Left hindlimb (tissue), 1 donor: ENCODE measurements at regions not wholly inside any gene's neighbourhood (a gene's known extent, or its start where the extent isn't known, plus 50 kb on each side); places are given as distances from the start of the nearest gene placed in this dataset.
"Not testable (repeated sequence)": the region's sequence is repeated elsewhere in the genome, so short reads cannot be mapped to it uniquely, and the experiment has no call there.

Experiments used
- DNase-seq: peaks from one replicate; pipeline ENCODE4 v3.0.0-alpha.2; 2018

- no peak for DNase-seq
Observed at GRCh38 chr12:67539946-67540345, 108.6 kb upstream of the DYRK2 start.

GRCh38 chr12:67540920-67541624 lies 107.5 kb upstream of the DYRK2 start:
- no peak for DNase-seq

GRCh38 chr12:67541625-67541991 lies 106.9 kb upstream of the DYRK2 start:
- no peak for DNase-seq

GRCh38 chr12:67543021-67543770 lies 105.3 kb upstream of the DYRK2 start:
- DNase-seq, result no peak

GRCh38 chr12:67545298-67545697 lies 103.2 kb upstream of the DYRK2 start:
- no peak for DNase-seq

DNA sequence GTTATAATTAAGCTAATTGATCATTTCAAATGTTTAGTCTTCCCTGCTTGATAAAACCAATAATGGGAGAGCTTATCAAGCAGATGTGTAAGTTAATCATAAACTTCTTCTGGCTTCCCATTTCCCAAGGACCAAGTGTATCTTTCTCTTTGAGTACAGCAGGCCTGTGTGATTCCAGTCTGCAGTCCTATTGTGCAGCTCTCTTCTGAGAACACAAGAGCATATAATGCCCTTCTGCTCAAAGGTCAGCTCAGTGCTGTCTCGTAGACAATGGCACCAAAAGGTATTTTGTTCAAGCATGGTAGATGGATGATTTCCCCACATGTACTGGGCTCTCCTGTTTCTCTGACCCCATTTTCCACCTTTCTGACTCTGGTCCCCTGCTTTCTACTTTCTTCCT lies 101.8 kb upstream of the DYRK2 start:
- no peak for DNase-seq

DNA sequence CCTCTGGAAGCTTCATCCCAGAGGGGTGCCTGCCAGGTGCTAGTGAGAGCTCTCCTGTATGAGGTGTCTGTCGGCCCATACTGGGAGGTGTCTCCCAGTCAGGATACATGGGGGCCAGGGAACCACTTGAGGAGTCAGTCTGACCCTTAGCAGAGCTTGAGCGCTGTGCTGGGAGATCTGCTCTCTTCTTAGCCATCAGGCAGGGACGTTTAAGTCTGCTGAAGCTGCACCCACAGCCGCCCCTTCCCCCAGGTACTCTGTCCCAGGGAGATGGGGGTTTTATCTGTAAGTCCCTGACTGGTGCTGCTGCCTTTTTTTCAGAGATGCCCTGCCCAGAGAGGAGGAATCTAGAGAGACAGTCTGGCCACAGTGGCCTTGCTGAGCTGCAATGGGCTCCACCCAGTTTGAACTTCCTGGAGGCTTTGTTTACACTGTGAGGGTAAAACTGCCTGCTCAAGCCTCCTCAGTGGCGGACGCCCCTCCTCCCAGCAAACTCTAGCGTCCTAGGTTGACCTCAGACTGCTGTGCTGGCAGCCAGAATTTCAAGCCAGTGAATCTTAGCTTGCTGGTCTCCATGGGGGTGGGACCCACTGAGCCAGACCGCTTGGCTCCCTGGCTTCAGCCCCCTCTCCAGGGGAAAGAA lies 93.3 kb upstream of the DYRK2 start:
- DNase-seq, result not testable (repeated sequence)

DNA sequence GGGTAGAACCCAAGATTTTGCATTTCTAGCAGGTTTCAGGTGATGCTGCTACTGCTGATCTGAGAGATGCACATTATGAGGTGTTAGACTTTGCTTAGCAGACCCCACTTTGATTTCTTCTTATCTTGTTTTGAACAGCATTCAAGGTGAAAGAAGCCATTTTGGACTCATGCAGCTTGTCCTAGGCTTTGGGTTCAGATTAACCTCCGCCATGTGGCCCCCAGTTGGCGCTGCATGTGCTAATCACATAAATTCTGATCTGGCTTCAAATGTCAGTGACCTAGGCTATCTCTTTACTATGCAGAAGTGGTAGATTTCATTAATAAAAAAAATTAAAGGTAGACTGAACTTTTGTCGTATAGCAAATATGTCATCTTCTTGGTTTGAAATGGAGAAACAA lies 89.8 kb upstream of the DYRK2 start:
- no peak for DNase-seq

DNA sequence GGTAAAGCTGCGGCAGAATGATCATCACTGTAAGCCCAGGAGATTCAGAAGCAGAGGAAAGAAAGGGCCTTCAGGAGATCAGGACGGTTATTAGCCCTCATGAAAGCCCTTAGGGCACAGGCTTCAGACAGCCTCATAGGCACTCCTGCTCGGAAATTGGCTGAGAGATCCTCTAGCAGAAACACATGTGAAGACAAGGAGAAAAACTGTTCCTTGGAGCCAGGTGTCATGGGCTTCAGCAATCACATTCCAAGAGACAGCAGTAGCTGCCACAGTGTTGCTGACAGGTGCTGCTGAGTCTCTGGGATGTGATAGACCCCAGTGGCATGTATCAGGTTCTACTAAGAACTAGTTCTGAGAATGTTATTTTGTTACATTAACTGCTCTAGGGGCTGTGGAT lies 88.8 kb upstream of the DYRK2 start:
- DNase-seq, result no peak

- no peak for DNase-seq
Observed at GRCh38 chr12:67562513-67563287, 85.8 kb upstream of the DYRK2 start.

GRCh38 chr12:67568055-67568454 lies 80.5 kb upstream of the DYRK2 start:
- DNase-seq, result no peak

DNA sequence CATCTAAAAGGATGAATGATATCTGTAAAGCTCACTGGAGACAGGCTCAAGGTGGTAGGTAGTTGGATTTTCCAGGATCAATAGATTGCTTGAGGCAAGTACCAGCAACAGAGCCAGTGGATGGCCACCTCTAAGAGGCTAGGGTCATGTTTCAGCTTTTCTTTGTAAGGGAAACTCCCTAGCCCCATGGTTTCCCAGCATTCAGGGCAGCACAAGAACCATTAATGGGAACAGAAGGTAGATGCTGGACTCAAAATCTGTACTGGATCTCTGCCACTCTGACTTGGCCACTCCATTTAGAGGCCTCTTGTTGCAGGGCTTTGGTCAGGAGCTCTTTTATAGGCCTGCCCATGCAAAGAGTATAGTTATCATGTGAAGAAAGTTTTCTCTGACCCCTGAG lies 76.1 kb upstream of the DYRK2 start:
- DNase-seq, result no peak

DNA sequence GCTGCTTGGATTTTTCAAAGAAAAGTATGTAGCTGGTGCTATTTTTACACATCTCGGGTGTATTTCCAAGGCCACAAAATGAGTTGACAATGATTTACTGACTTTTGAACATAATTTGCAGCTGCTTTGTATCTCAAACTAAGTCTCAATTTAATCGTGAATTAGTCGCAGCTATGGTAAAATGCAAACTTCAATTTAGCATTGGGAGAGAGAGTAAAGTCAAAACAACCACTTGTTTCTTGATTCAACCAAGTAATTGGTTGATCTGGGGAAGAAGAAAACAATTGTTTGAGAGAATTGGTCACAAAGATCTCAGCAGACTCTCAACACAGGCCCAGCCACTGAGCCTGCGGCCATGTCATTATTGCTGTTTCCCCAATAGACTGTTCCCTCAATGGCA lies 75.0 kb upstream of the DYRK2 start:
- DNase-seq, result no peak

DNA sequence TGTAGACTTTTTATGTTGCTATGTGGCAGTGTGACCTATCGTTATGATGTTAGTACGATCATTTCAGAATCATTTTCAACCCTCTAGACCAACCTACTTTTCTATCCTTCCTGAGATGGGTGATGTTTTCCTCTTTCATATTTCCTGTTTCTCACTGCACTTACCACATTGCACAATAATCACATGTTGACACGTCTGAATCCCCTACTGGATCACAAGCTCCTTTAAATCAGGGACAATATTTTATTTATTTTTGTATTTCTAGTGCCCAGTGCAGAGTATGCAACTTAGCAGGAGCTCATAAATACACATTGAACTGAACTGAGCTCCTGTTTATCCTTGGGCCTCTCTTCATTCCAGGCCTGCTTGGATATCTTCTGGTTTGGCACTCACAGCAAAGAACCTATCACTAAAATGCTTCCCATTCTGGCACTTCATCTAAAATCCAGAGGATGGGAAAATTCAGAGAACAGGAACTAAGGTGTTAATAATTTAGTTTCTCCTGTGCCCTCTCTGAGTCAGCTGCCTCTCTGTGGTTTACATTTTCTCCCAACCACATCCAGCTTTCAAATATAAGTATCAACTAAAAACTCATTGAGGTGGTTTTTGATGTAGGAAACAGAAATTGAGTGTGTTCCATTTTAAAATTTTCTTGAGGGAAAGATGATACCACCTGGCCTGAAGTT lies 69.4 kb upstream of the DYRK2 start:
- no peak for DNase-seq

- DNase-seq, result no peak
Observed at GRCh38 chr12:67579662-67580003, 68.9 kb upstream of the DYRK2 start.

GRCh38 chr12:67582238-67582834 lies 66.2 kb upstream of the DYRK2 start:
- no peak for DNase-seq

DNA sequence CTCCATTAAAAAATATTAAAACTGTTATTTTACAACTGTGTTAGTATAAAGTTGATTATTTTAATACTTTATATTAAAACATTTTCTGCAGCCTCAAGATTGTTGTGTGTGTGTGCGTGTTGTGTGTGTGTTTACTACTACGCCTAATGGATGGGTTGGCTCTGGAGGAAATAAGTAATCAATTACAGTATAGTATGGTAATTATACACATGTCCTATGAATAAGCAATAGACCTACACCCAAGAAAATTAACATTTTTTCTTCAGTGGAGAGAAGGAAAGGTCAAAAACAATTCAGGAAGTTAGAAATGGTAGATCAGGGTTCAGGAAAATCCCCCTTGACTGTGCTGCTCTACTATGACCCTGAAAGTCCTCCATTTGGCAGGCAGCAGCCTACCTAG lies 65.7 kb upstream of the DYRK2 start:
- DNase-seq, result no peak

GRCh38 chr12:67586951-67587350 lies 61.6 kb upstream of the DYRK2 start:
- no peak for DNase-seq

DNA sequence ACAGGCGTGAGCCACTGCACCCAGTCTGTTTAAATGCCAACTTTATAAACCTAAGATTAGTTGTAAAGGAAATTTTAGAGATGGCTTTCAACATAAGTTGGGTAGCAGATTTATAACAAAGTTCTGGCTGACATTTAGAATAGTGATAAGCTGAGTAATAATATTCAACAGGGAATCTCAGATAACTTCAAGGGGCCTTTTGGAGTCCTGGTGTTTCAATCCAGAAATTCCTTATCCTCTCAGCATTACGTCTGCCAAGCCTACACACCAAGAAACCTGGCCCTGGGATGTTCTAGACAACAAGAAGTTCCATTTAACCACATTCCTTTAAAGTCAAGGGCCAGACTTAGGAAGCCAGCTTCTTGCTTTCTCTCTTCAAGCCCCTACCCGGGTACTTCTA lies 59.5 kb upstream of the DYRK2 start:
- DNase-seq, result no peak

DNA sequence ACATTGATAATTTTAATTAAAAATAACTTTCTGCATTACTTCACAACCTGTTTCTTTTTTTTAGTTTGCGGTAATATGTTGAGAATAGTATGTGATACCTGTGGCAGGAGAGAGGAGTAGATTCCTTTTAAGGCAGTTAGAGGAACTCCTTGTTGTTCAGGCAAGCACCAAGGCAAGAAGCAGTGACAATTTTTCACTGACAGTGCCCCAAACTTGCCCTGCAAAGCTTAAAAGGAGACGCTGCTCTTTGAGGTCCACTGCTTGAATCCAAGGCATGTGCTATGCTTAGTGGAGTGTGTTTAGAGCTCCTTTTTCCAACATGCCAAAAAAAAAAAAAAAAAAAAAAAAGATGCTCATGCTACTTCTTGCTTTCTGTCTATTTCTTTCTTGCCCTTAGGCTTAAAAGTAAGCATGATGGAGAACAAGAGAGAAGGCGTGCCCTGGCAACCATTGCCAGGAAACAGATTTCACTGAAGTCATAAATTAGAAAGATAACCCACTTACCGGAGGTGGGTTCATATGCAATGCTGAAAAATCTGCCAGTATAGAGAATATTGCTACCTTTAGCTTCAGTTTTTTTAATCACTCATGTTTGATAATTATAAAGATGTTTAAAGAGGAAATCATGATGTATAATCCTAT lies 58.3 kb upstream of the DYRK2 start:
- no peak for DNase-seq

GRCh38 chr12:67592228-67593011 lies 56.1 kb upstream of the DYRK2 start:
- DNase-seq, result no peak
